Peyer's patch (tissue), 4 donors: ENCODE measurements at regions not wholly inside any gene's neighbourhood (a gene's known extent, or its start where the extent isn't known, plus 50 kb on each side); places are given as distances from the start of the nearest gene placed in this dataset.
A peak's percentile ranks its signal among the peaks of the same experiment; 100 is the strongest.

Experiments used
- DNase-seq, 3 donors: peaks; one replicate each; pipeline ENCODE4 v3.0.0-alpha.2; 2017 to 2019
- H3K27ac ChIP-seq, 4 donors: fragments of 200-600 bp; sonication (generic); one replicate each; pipeline ENCODE4 v1.5.1; 2016 to 2019
- H3K27me3 ChIP-seq, 2 donors: fragments of 200-600 bp; sonication (generic); one replicate each; pipeline ENCODE4 v1.5.1; 2019
- H3K36me3 ChIP-seq, 3 donors: fragments of 200-600 bp; sonication (generic); one replicate each; pipeline ENCODE4 v1.5.1; 2016 to 2019
- H3K4me1 ChIP-seq, 4 donors: fragments of 200-600 bp; sonication (generic); one replicate each; pipeline ENCODE4 v1.5.1; 2016 to 2019
- H3K4me3 ChIP-seq, 4 donors: fragments of 200-600 bp; sonication (generic); 1 replicate in 3 of 4; 2 replicates in 1 of 4; pipeline ENCODE4 v1.5.1; 2016 to 2019; ENCODE audit warnings: mild to moderate bottlenecking in 1 of 4
- H3K9me3 ChIP-seq, 4 donors: fragments of 200-600 bp; sonication (generic); one replicate each; pipeline ENCODE4 v1.5.1; 2016 to 2019; ENCODE audit warnings: mild to moderate bottlenecking in 1 of 4
- POLR2A ChIP-seq, 2 donors: fragments of 450-650 bp; IDR thresholded peaks; one replicate each; pipeline ENCODE4 v1.5.1; 2017; ENCODE audit warnings: antibody characterized with exemption in 2 of 2, mild to moderate bottlenecking in 2 of 2, moderate library complexity in 2 of 2
- TF ChIP-seq, protein P1 (sequence below), 6 experiments: fragments of 450-650 bp in 4 of 6; fragments of 200-600 bp in 2 of 6; sonication (generic) in 1 of 6; IDR thresholded peaks; one replicate each; pipeline ENCODE4 v1.5.1; 2017 to 2019; ENCODE audit warnings: antibody characterized with exemption in 6 of 6, mild to moderate bottlenecking in 3 of 6, moderate library complexity in 1 of 6

DNA sequence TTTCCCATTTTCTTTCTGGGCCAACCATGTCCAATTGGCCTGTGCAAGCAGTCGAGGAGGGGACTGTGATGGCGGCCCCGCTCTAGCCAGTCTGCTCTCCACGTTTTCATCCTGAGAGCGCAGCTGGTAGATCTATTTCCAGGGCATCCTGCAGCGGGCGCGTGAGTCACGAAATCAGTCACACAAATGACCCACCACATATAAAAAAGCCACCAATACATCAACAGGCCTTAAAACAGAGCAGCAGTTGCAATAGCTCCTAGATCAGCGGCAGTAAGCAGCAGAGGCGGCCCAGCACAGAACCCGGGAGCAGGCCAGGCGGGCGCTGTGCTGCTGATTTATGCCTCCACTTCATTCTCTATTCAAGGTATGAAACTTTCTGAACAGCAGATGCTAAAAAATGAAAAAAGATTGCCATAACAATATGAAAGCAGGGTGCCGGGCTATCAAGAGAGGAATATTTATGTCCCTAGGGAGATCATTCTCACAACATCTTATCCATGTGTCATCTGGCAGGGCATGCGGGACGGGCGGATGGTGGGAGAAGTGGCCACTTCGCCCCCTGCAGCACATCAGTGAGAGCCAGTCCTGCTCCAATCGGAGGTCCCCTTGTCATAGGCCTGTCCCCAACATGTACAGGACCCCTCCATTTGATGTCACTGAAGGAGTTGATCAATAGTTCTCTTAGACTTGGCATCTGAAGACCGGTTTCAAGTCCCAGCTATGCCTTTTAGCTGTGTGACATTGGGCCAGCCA lies 98.0 kb upstream of the GPR26 start:
- Histone ChIP-seq H3K4me1 (no peaks in the 10 kb centered on the region), H3K27ac (no peak overlapping the region), H3K36me3 (no peaks in the 10 kb centered on the region), H3K27me3 (no peaks in the 10 kb centered on the region), H3K9me3 (no peaks in the 10 kb centered on the region), H3K4me3 (no peak overlapping the region)
- peak in 1 of 3 donors; percentile 10 for DNase-seq
- TF ChIP-seq POLR2A (IDR thresholded peaks at IDR 0.05): no peak

DNA sequence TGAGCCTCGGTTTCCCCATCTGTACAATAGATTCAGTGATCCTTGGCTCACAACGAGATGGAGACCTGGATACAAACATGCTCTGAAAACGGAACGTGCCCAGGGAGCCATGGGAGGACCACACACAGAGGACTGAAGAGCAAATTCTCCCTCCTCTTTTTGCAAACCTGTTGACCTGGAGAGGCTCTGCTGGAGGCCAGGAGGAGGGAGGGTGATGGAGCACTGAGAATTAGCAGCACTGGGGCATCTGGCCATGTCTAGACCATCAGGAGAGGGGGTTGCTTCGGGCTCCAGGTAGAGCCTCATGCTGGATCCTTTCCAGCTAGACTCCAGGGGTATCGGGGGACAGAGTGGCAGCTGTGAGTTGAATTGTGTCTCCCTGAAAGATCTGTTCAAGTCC lies 97.4 kb upstream of the GPR26 start:
- no peak overlapping the region for H3K27ac ChIP-seq
- no peaks in the 10 kb centered on the region for H3K36me3 ChIP-seq
- peak in 1 of 3 donors; percentile 23 for DNase-seq
- no peaks in the 10 kb centered on the region for H3K27me3 ChIP-seq
- no peaks in the 10 kb centered on the region for H3K9me3 ChIP-seq
- no peak overlapping the region for H3K4me3 ChIP-seq
- H3K4me1 ChIP-seq: no peaks in the 10 kb centered on the region
- TF ChIP-seq, protein P1, sequence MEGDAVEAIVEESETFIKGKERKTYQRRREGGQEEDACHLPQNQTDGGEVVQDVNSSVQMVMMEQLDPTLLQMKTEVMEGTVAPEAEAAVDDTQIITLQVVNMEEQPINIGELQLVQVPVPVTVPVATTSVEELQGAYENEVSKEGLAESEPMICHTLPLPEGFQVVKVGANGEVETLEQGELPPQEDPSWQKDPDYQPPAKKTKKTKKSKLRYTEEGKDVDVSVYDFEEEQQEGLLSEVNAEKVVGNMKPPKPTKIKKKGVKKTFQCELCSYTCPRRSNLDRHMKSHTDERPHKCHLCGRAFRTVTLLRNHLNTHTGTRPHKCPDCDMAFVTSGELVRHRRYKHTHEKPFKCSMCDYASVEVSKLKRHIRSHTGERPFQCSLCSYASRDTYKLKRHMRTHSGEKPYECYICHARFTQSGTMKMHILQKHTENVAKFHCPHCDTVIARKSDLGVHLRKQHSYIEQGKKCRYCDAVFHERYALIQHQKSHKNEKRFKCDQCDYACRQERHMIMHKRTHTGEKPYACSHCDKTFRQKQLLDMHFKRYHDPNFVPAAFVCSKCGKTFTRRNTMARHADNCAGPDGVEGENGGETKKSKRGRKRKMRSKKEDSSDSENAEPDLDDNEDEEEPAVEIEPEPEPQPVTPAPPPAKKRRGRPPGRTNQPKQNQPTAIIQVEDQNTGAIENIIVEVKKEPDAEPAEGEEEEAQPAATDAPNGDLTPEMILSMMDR (IDR thresholded peaks at IDR 0.05): no peak
- no peak for TF ChIP-seq POLR2A (IDR thresholded peaks at IDR 0.05)

- TF ChIP-seq, protein P1 (IDR thresholded peaks at IDR 0.05): no peak
- no peak for TF ChIP-seq POLR2A (IDR thresholded peaks at IDR 0.05)
- Histone ChIP-seq H3K27ac (no peak overlapping the region), H3K36me3 (no peaks in the 10 kb centered on the region), H3K27me3 (no peaks in the 10 kb centered on the region), H3K9me3 (no peaks in the 10 kb centered on the region), H3K4me3 (no peak overlapping the region), H3K4me1 (no peaks in the 10 kb centered on the region)
- peak in 1 of 3 donors; percentile 28 for DNase-seq
Measured at GRCh38 chr10:123569436-123570035, 96.6 kb upstream of the GPR26 start.

DNA sequence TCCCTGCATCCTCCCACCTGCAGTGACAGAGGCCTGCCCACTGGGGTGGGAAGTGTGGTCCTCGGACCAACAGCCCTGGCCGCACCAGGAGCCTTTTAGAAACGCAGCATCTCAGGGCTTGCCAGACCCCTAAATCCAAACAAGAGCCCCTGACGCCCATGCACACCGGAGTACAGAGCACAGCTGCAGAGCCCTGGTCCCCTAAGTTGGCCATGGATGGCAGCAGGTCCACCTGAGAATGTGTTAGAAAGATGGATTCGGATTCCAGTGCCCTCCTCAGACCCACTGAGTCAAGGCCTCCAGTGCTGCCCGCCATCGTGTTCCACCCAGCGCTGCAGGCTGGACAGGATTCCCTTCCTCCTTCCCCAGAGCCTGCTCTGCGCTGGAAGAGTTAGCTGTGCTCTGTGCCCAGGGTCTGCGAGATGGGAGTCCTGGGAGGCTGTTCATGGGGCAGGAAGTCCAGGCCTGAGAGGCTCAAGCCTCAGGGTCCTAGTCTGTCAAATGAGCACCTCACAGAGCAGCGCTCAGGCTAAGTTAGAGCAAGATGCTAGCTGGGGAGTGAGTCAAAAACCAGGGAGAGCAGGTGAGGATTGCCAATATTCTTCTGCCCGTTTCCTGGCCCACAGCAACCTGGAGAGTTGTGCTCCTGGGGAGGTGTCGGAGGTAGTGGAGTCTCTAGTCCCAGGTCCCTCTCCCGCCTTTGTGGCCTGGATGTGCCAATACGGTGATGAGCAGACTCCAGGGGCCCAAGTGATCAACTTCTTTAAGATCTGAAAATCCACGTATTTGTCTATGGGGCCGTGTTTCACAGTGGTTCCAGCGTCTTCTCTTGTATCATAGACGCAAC lies 95.9 kb upstream of the GPR26 start:
- no peak overlapping the region for H3K27ac ChIP-seq
- no peaks in the 10 kb centered on the region for H3K9me3 ChIP-seq
- H3K4me3 ChIP-seq: no peak overlapping the region
- TF ChIP-seq, protein P1 (IDR thresholded peaks at IDR 0.05): no peak
- TF ChIP-seq POLR2A (IDR thresholded peaks at IDR 0.05): no peak
- H3K36me3 ChIP-seq: no peaks in the 10 kb centered on the region
- DNase-seq: peak in 1 of 3 donors; percentile 34
- no peaks in the 10 kb centered on the region for H3K27me3 ChIP-seq
- no peaks in the 10 kb centered on the region for H3K4me1 ChIP-seq

GRCh38 chr10:123570898-123571515 lies 95.1 kb upstream of the GPR26 start:
- H3K4me3 ChIP-seq: no peak overlapping the region
- no peak overlapping the region for H3K27ac ChIP-seq
- DNase-seq: no peak
- TF ChIP-seq POLR2A (IDR thresholded peaks at IDR 0.05): no peak
- TF ChIP-seq, protein P1 (IDR thresholded peaks at IDR 0.05): no peak
- H3K27me3 ChIP-seq: no peaks in the 10 kb centered on the region
- H3K9me3 ChIP-seq: no peaks in the 10 kb centered on the region
- H3K4me1 ChIP-seq: no peaks in the 10 kb centered on the region
- no peaks in the 10 kb centered on the region for H3K36me3 ChIP-seq
